K562 (cell line): ENCODE measurements at regions not wholly inside any gene's neighbourhood (a gene's known extent, or its start where the extent isn't known, plus 50 kb on each side); places are given as distances from the start of the nearest gene placed in this dataset.

Experiments
- ATAC-seq: fragments of 200-7000 bp; cut with Tn5 transposase; 3 replicates; pipeline ENCODE4 v1.9.1; 2020; ENCODE audit warnings: moderate library complexity
- BruUV-seq: library from RNA; stranded (reverse); fragments of 400-500 nt; replicated peaks from 2 replicates; lab custom pipeline; 2021; lab: Mats Ljungman, UMichigan
- CTCF ChIA-PET: fragments of 300-600 bp; formaldehyde crosslinking; extraction: SDS; loops from one replicate; lab custom pipeline; 2021; ENCODE audit warnings: low intra/inter-chr PET ratio; lab: Yijun Ruan, JAX
- POLR2A ChIA-PET: fragments of 300-600, 350-650 bp; sonication (Branson Sonifier 250); formaldehyde crosslinking; extraction: SDS; loops from one replicate; lab custom pipeline; 2021; ENCODE audit warnings: antibody characterized with exemption, inconsistent platforms; lab: Yijun Ruan, JAX
- DNase-seq, 4 experiments: peaks; one replicate each; pipeline versions ENCODE4 v3.0.0 to v3.0.0-alpha.2; 2011 to 2018; ENCODE audit warnings: low spot score in 3 of 4, mixed read lengths in 3 of 4; ENCODE audit errors: extremely low read depth in 1 of 4
- FAIRE-seq: peaks from 2 replicates; lab custom pipeline; 2011; peaks lifted over from hg19 to GRCh38; lab: Jason Lieb, UNC
- H2AFZ ChIP-seq: 2 replicates; pipeline ENCODE4 v1.6.0; 2011; ENCODE audit warnings: low read depth, low read length, control low read depth, inconsistent platforms
- H3K27ac ChIP-seq: fragments of 200-600 bp; 3 replicates; pipeline ENCODE4 v1.8.0; 2011; ENCODE audit warnings: low read depth, mild to moderate bottlenecking, control low read depth, inconsistent platforms, low read length, moderate library complexity, mixed read lengths; ENCODE audit errors: extremely low read depth
- H3K27me3 ChIP-seq, 2 experiments: fragments of 300-600 bp in 1 of 2; 2 replicates in 1 of 2; 3 replicates in 1 of 2; pipeline versions ENCODE4 v1.6.0 to v1.8.0; 2011; ENCODE audit warnings: inconsistent platforms in 2 of 2, low read length in 2 of 2, mild to moderate bottlenecking in 1 of 2, mixed read lengths in 1 of 2, moderate library complexity in 1 of 2; ENCODE audit not compliant: control insufficient read depth in 2 of 2, insufficient read depth in 2 of 2
- H3K36me3 ChIP-seq: fragments of 300-600 bp; 3 replicates; pipeline ENCODE4 v1.8.0; 2011; ENCODE audit warnings: mild to moderate bottlenecking, low read length, inconsistent platforms; ENCODE audit not compliant: control insufficient read depth, insufficient read depth
- H3K4me1 ChIP-seq, 2 experiments: fragments of 200-600 bp in 1 of 2; replicated peaks in 1 of 2; 2 replicates in 1 of 2; 3 replicates in 1 of 2; pipeline versions ENCODE4 v1.5.1 to v1.8.0; 2011; ENCODE audit warnings: inconsistent platforms in 2 of 2, low read length in 2 of 2, mild to moderate bottlenecking in 1 of 2, mixed read lengths in 1 of 2, moderate library complexity in 1 of 2; ENCODE audit not compliant: control insufficient read depth in 2 of 2, insufficient read depth in 2 of 2
- H3K4me2 ChIP-seq: 2 replicates; pipeline ENCODE4 v1.6.1; 2011; ENCODE audit warnings: low read length, control low read depth, inconsistent platforms, mixed read lengths; ENCODE audit not compliant: insufficient read depth
- H3K4me3 ChIP-seq: fragments of 200-600 bp; sonication (generic), shearing (Covaris generic); 2 replicates; pipeline ENCODE4 v1.5.1; 2016; ENCODE audit warnings: control low read depth, inconsistent platforms
- H3K79me2 ChIP-seq: fragments of 200-600 bp; 3 replicates; pipeline ENCODE4 v1.8.0; 2011; ENCODE audit warnings: low read length, inconsistent platforms; ENCODE audit not compliant: control insufficient read depth, insufficient read depth
- H3K9ac ChIP-seq, 2 experiments: 2 replicates each; pipeline versions ENCODE4 v1.6.0 to v1.6.1; 2011; ENCODE audit warnings: low read depth in 2 of 2, low read length in 2 of 2, control low read depth in 1 of 2, inconsistent platforms in 1 of 2, mild to moderate bottlenecking in 1 of 2, mixed read lengths in 1 of 2; ENCODE audit not compliant: insufficient read depth in 1 of 2
- H3K9me1 ChIP-seq: one replicate; pipeline ENCODE4 v1.6.0; 2011; ENCODE audit warnings: inconsistent platforms, mild to moderate bottlenecking, low read length, moderate library complexity; ENCODE audit not compliant: control insufficient read depth, insufficient read depth
- H3K9me3 ChIP-seq: replicated peaks from 2 replicates; pipeline ENCODE4 v1.5.1; 2011; ENCODE audit warnings: low read depth, low read length, inconsistent platforms; ENCODE audit not compliant: control insufficient read depth, insufficient read depth
- H4K20me1 ChIP-seq: replicated peaks from 2 replicates; pipeline ENCODE4 v1.6.1; 2011; ENCODE audit warnings: low read length, inconsistent platforms, mixed read lengths; ENCODE audit not compliant: control insufficient read depth, insufficient read depth
- MCM3 ChIP-seq: fragments of 450-650 bp; IDR thresholded peaks from 2 replicates; pipeline ENCODE4 v1.6.1; 2016
- PHB ChIP-seq: fragments of 250-450 bp; sonication (Bioruptor Pico); IDR thresholded peaks from 2 replicates; pipeline ENCODE4 v1.5.0; 2021
- SOX6 ChIP-seq: fragments of 450-650 bp; IDR thresholded peaks from 2 replicates; pipeline ENCODE4 v1.6.1; 2014; ENCODE audit warnings: mild to moderate bottlenecking
- SPI1 ChIP-seq: IDR thresholded peaks from 2 replicates; pipeline ENCODE4 v1.6.1; 2011; ENCODE audit warnings: low read depth, low read length, control low read depth, borderline replicate concordance
- ZNF324 ChIP-seq: fragments of 250-450 bp; sonication (Bioruptor Pico); IDR thresholded peaks from 2 replicates; pipeline ENCODE4 v1.4.0; 2020; ENCODE audit warnings: mild to moderate bottlenecking
- WGBS: fragments of 100-300 bp; shearing (Covaris generic); methylation state at CpG from one replicate; pipeline ENCODE4 v1.1.6; 2016; ENCODE audit warnings: low coverage, mixed read lengths; ENCODE audit not compliant: insufficient coverage; ENCODE audit errors: missing lambda C conversion rate; 5-methylcytosine and 5-hydroxymethylcytosine counted together
- in situ Hi-C: fragments of 300-500 bp; cut with MboI; formaldehyde crosslinking; loops from 4 replicates; pipeline ENCODE4 v1.15.0; 2018; ENCODE audit warnings: inconsistent platforms, mixed read lengths
- intact Hi-C: fragments of 100-400 bp; cut with micrococcal nuclease; formaldehyde crosslinking; loops from 2 replicates; pipeline ENCODE4 v1.14.2; 2022

DNA sequence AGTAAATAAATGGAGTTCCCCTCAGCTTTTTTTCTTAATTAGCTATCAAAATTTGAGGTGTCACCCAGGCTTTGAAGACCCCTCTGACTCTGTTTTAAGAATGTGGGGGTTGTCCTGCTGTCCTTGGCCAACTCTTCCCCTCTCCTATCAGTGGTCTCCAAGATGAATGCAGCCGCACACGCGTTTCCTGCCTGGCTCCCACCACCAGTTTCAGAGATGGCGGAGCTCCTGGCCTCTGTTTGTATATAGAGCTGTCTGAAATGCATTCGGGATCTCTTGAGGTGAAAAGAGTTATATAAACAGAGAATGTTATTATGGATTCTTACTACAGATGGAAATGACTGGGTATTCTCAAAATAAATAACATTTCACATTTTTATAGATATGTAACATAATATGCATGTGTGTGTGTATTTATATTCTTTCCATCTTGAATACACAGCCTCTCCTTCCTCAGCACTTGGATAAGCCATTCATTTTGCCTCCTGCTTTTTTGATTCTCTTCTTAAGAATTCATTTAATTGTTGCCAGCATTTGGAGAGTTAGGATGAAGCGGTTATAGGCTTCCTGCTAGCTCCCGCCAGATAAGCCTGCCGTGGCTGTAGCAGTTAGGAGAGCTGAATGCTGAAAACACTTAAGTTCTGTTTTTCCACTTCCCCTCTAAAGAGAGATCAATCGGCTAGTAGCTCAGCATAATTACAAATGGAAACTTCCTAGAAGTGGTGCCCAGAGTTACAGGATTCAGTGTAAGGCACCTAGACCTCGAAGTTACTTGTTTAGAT is 659.3 kb upstream of the FANCL start:
- Histone ChIP-seq H3K9me1 (no peaks in the 10 kb centered on the region), H4K20me1 (no peaks in the 10 kb centered on the region), H3K4me3 (no peak overlapping the region), H3K27ac (peak overlapping the region; percentile 29; the same call in 1 of the 3 replicates), H3K36me3 (no peaks in the 10 kb centered on the region), H3K4me1 (no peaks in the 10 kb centered on the region; a peak in 2 of 5 replicates), H2AFZ (peak overlapping the region; percentile 67), H3K9ac (no peak overlapping the region), H3K9me3 (no peaks in the 10 kb centered on the region), H3K4me2 (no peak overlapping the region), H3K79me2 (no peaks in the 10 kb centered on the region), H3K27me3 (no peaks in the 10 kb centered on the region)
- no peak for ATAC-seq
- no peak for FAIRE-seq
- in situ Hi-C loops (no loop called here), intact Hi-C loops (no loop called here)
- BruUV-seq = no TSS peak
- CTCF ChIA-PET = no interaction called here
- TF ChIP-seq SPI1 = peak; percentile 54; the same call in 1 of the 2 replicates
- TF ChIP-seq PHB (CRISPR knock-in tag) = no peak
- TF ChIP-seq SOX6 = no peak
- no peak for TF ChIP-seq MCM3
- 17% methylated on average over 10 of the region's 10 CpGs for WGBS
- POLR2A ChIA-PET = no interaction called here
- no peak for DNase-seq

DNA sequence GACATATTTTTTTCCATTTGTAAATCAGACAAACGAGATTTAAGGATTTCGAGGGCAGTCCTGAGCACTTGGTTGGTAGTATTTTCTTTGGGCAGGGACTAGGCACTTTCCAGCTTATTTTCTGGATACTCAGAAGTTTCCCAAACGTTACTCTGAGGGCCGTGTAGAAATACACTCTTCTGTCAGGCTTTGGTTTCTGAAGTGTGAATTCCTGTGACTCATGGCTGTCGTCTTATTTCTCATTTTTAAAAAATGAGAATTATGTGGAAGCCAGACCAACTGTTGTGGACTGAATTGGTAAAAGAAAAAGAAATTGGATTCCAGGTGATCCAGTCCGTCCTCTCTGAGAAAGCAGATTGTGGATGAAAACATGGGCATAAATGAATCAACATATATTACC is 658.6 kb upstream of the FANCL start:
- H3K9ac ChIP-seq = no peak overlapping the region
- no peak overlapping the region for H3K4me2 ChIP-seq
- ChIA-PET POLR2A (no interaction called here), CTCF (no interaction called here)
- H2AFZ ChIP-seq = no peak overlapping the region; the same call in 1 of the 2 replicates
- no peaks in the 10 kb centered on the region for H3K36me3 ChIP-seq
- H3K79me2 ChIP-seq = no peaks in the 10 kb centered on the region
- intact Hi-C loops (no loop called here), in situ Hi-C loops (no loop called here)
- H3K4me3 ChIP-seq = no peak overlapping the region
- WGBS = 28% methylated on average over 6 of the region's 6 CpGs
- BruUV-seq = no TSS peak
- no peaks in the 10 kb centered on the region for H4K20me1 ChIP-seq
- no peaks in the 10 kb centered on the region for H3K9me3 ChIP-seq
- no peaks in the 10 kb centered on the region for H3K9me1 ChIP-seq
- DNase-seq (no peak), FAIRE-seq (no peak), ATAC-seq (no peak)
- H3K4me1 ChIP-seq = no peaks in the 10 kb centered on the region; a peak in 2 of 5 replicates
- no peaks in the 10 kb centered on the region for H3K27me3 ChIP-seq
- no peak overlapping the region for H3K27ac ChIP-seq
- no peak for TF ChIP-seq ZNF324 (CRISPR knock-in tag)
